ENCODE measurements at regions not wholly inside any gene's neighbourhood (a gene's known extent, or its start where the extent isn't known, plus 50 kb on each side); places are given as distances from the start of the nearest gene placed in this dataset.

DNA sequence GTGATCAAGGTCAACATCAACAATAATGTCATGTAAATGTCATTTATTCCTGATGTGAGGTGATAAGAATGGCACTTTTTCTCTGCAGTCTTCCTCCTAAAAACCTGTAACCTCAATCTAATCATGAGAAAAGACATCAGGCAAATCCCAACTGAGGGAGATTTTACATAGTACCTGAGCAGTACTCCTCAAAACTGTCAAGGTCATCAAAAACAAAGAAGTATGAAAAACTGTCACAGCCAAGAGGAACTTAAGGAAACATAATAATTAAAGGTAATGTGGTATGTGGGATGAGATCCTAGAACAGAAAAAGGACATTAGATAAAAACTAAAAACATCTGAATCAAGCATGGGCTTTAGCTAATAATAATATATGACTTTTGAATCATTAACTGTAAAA lies 140.9 kb upstream of the GRM7 start:
- DNase-seq: no peak
- H3K9me3 ChIP-seq: no peaks in the 10 kb centered on the region
- intact Hi-C loops (cut with DNase I): no loop called here
- no peak overlapping the region for H3K27ac ChIP-seq
- no peaks in the 10 kb centered on the region for H3K36me3 ChIP-seq
- TF ChIP-seq, protein P1, sequence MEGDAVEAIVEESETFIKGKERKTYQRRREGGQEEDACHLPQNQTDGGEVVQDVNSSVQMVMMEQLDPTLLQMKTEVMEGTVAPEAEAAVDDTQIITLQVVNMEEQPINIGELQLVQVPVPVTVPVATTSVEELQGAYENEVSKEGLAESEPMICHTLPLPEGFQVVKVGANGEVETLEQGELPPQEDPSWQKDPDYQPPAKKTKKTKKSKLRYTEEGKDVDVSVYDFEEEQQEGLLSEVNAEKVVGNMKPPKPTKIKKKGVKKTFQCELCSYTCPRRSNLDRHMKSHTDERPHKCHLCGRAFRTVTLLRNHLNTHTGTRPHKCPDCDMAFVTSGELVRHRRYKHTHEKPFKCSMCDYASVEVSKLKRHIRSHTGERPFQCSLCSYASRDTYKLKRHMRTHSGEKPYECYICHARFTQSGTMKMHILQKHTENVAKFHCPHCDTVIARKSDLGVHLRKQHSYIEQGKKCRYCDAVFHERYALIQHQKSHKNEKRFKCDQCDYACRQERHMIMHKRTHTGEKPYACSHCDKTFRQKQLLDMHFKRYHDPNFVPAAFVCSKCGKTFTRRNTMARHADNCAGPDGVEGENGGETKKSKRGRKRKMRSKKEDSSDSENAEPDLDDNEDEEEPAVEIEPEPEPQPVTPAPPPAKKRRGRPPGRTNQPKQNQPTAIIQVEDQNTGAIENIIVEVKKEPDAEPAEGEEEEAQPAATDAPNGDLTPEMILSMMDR (IDR thresholded peaks at IDR 0.05): no peak
- TF ChIP-seq EP300 (IDR thresholded peaks at IDR 0.05) (no peak), POLR2A (IDR thresholded peaks at IDR 0.05) (no peak)
- no peaks in the 10 kb centered on the region for H3K4me1 ChIP-seq (ENCODE audit: insufficient read depth)
- H3K27me3 ChIP-seq: no peaks in the 10 kb centered on the region
- H3K4me3 ChIP-seq: no peak overlapping the region

DNA sequence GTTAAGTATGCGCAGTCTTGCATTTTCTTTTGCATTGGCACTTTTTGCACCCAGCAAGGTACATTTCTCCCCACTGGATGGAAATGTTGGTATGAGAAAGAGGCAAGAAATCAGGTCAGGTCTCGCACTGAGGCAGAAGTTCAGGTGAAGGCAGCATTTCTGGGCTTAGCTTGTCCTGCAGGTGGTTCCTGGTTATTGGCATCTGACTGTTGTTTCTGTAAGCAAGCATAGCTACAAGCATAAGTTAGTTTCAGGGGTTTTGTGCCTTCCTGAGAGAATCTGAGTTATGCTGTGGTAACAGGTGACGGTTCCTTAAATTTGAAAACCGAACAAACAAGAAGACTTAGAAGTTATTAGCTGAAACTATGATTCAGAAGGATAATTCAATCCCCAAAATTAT lies 139.4 kb upstream of the GRM7 start:
- Histone ChIP-seq H3K27me3 (no peaks in the 10 kb centered on the region), H3K4me3 (no peak overlapping the region), H3K4me1 (ENCODE audit: insufficient read depth) (no peaks in the 10 kb centered on the region), H3K36me3 (no peaks in the 10 kb centered on the region), H3K27ac (no peak overlapping the region), H3K9me3 (no peaks in the 10 kb centered on the region)
- TF ChIP-seq, protein P1 (IDR thresholded peaks at IDR 0.05): no peak
- TF ChIP-seq POLR2A (IDR thresholded peaks at IDR 0.05) (no peak), EP300 (IDR thresholded peaks at IDR 0.05) (no peak)
- DNase-seq: no peak
- WGBS, 3 donors: 88 to 91% (median 89%) methylated on average over 4 of the region's 4 CpGs
- intact Hi-C loops (cut with DNase I): no loop called here

DNA sequence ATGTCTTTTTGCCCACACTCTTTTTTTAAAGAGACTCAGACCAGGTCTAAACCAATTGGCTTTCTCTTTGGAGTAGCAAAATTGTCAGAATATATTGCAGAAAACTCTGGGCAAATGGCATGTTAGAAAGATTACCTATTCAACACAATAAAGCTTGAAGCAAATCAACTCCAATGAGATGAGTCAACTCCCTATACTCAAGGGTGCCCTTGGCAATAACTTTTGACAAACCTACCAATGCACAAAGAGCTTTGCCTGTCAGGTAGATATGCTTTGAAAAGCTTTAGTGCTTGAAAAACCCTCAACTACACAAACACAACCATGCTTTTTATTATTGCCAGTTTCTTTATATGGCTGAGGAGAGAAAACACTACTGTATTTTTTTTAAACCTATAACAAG lies 137.7 kb upstream of the GRM7 start:
- Histone ChIP-seq H3K27me3 (no peaks in the 10 kb centered on the region), H3K4me1 (ENCODE audit: insufficient read depth) (no peaks in the 10 kb centered on the region), H3K27ac (no peak overlapping the region), H3K4me3 (no peak overlapping the region), H3K36me3 (no peaks in the 10 kb centered on the region), H3K9me3 (no peaks in the 10 kb centered on the region)
- no peak for DNase-seq
- intact Hi-C loops (cut with DNase I): no loop called here
- TF ChIP-seq EP300 (IDR thresholded peaks at IDR 0.05): no peak
- TF ChIP-seq, protein P1 (IDR thresholded peaks at IDR 0.05): no peak
- no peak for TF ChIP-seq POLR2A (IDR thresholded peaks at IDR 0.05)

DNA sequence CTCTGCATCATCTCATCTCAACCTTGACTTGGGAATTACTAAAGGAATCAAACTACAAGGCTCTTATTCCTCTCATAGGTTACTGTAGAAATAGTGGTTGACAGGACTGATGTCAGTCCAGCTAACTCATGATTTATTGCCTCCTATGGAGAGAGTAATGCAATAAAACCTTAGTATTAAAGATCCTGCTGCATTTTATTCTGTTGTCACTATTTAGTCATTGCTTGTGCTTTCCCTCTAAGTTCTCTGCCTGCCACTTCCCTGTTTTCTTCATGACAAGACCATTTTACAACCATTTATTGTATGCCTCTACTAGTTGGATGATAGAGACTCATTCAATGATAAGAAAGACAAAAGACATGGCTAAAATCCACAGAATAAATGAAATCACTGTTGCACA lies 134.1 kb upstream of the GRM7 start:
- H3K36me3 ChIP-seq: no peaks in the 10 kb centered on the region
- H3K4me3 ChIP-seq: no peak overlapping the region
- intact Hi-C loops (cut with DNase I): no loop called here
- H3K27ac ChIP-seq: no peak overlapping the region
- no peaks in the 10 kb centered on the region for H3K9me3 ChIP-seq
- DNase-seq: no peak
- no peaks in the 10 kb centered on the region for H3K4me1 ChIP-seq (ENCODE audit: insufficient read depth)
- H3K27me3 ChIP-seq: no peaks in the 10 kb centered on the region
- TF ChIP-seq POLR2A (IDR thresholded peaks at IDR 0.05) (no peak), EP300 (IDR thresholded peaks at IDR 0.05) (no peak)
- TF ChIP-seq, protein P1 (IDR thresholded peaks at IDR 0.05): no peak

DNA sequence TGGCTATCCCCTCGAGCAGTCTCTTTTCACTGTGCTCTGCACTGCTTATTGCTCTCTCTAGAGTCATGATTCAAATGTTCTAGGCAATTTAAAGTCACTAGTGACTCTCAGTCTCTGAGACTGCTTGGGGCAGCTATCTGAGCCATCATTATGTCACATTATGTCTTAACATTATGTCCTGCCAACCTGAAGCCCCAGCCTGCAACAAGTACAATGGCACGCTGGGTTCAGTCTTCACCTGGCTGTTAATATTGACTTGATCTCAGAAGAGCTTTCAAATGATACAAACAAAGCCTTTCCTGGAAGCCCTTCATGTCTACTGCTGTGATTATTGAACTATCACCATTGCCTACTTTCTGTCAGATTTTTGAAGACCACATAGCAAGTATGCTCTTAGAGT lies 128.1 kb upstream of the GRM7 start:
- DNase-seq: no peak
- Histone ChIP-seq H3K27ac (no peak overlapping the region), H3K9me3 (no peaks in the 10 kb centered on the region), H3K27me3 (no peaks in the 10 kb centered on the region), H3K36me3 (no peaks in the 10 kb centered on the region), H3K4me3 (no peak overlapping the region), H3K4me1 (ENCODE audit: insufficient read depth) (no peaks in the 10 kb centered on the region)
- TF ChIP-seq POLR2A (IDR thresholded peaks at IDR 0.05): no peak
- TF ChIP-seq, protein P1 (IDR thresholded peaks at IDR 0.05): no peak
- no peak for TF ChIP-seq EP300 (IDR thresholded peaks at IDR 0.05)
- 87 to 92% (median 88%) methylated on average over 2 of the region's 2 CpGs for WGBS, 3 donors
- intact Hi-C loops (cut with DNase I): no loop called here
